Sigmoid colon (tissue), 6 donors: ENCODE measurements at regions not wholly inside any gene's neighbourhood (a gene's known extent, or its start where the extent isn't known, plus 50 kb on each side); places are given as distances from the start of the nearest gene placed in this dataset.
A peak's percentile ranks its signal among the peaks of the same experiment; 100 is the strongest.

Experiments used
- DNase-seq: peaks from one replicate; pipeline ENCODE4 v3.0.0-alpha.2; 2019
- H3K27ac ChIP-seq, 4 donors: fragments of 200-600 bp; sonication (generic); one replicate each; pipeline ENCODE4 v1.5.1; 2016 to 2019; ENCODE audit warnings: mild to moderate bottlenecking in 1 of 4
- H3K27me3 ChIP-seq, 3 donors: fragments of 200-600 bp; sonication (generic); one replicate each; pipeline ENCODE4 v1.5.1; 2019; ENCODE audit warnings: mild to moderate bottlenecking in 1 of 3
- H3K36me3 ChIP-seq, 4 donors: fragments of 200-600 bp; sonication (generic); one replicate each; pipeline ENCODE4 v1.5.1; 2016 to 2019
- H3K4me1 ChIP-seq, 4 donors: fragments of 200-600 bp; sonication (generic); one replicate each; pipeline ENCODE4 v1.5.1; 2017 to 2019
- H3K4me3 ChIP-seq, 4 donors: fragments of 200-600 bp; sonication (generic); one replicate each; pipeline ENCODE4 v1.5.1; 2017 to 2019; ENCODE audit warnings: mild to moderate bottlenecking in 2 of 4, moderate library complexity in 1 of 4
- H3K9me3 ChIP-seq, 4 donors: fragments of 200-600 bp in 3 of 4; sonication (generic) in 3 of 4; one replicate each; pipeline versions ENCODE4 v1.5.1 to v1.6.1; 2013 to 2019
- EP300 ChIP-seq, 4 donors: sonication (generic); formaldehyde crosslinking; IDR thresholded peaks; one replicate each; pipeline ENCODE4 v1.6.1; 2017; ENCODE audit warnings: antibody characterized with exemption in 4 of 4
- POLR2A ChIP-seq, 2 donors: fragments of 450-650 bp; IDR thresholded peaks; one replicate each; pipeline ENCODE4 v1.6.1; 2016; ENCODE audit warnings: antibody characterized with exemption in 2 of 2, mild to moderate bottlenecking in 2 of 2, moderate library complexity in 2 of 2
- POLR2AphosphoS5 ChIP-seq, 4 donors: sonication (generic); formaldehyde crosslinking; IDR thresholded peaks; one replicate each; pipeline ENCODE4 v1.6.1; 2017; ENCODE audit warnings: antibody characterized with exemption in 4 of 4
- WGBS, 2 donors: extraction: QIAGEN DNeasy Blood & Tissue Kit; methylation state at CpG; one replicate each; pipeline ENCODE4 v1.1.7; 2013; 5-methylcytosine and 5-hydroxymethylcytosine counted together
- intact Hi-C: fragments of 100-400 bp; cut with DNase I; formaldehyde crosslinking; loops from one replicate; pipeline ENCODE4 v1.15.1; 2023
- TF ChIP-seq, protein P1 (sequence below), 4 experiments: fragments of 450-650 bp in 3 of 4; fragments of 200-600 bp in 1 of 4; IDR thresholded peaks; one replicate each; pipeline ENCODE4 v1.5.1; 2016 to 2019; ENCODE audit warnings: antibody characterized with exemption in 4 of 4, mild to moderate bottlenecking in 3 of 4, moderate library complexity in 2 of 4
- donor health status: healthy with polysubstance abuse.
- donor health status: healthy.

DNA sequence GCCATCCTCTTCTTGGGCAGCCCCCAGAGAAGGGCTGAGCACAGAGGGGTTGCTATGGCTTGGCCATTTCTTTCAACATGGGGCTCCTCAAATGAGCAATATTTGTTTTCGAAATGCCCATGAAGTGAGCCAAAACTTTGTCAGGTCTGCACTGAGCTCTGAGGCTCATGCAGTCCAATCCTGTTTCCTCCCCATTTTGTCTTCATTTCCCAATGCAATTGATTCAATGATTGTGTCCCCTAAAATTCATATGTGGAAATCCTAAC is 60.6 kb upstream of the CD44 start:
- intact Hi-C loops: no loop called here

DNA sequence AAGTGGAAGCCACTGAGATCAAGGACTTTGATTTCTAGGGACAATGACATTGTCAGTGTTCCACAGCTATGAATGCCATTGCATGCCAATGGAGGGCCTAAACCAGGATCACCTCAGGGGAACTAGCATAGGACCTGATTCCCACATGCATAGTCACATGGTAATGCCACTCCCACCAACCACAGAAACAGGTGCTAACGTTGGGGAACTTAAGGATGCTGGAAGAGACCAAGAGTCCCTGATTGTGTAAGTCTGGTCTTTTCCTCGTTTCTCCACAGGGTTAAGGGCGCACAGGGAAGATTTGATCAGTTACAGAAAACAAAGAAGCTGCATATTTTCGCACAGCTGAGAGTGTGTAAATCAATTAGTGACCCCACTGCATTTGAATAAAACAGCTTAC is 59.4 kb upstream of the CD44 start:
- WGBS, 2 donors: 74 to 91% methylated on average over 4 of the region's 4 CpGs
- Histone ChIP-seq H3K27ac (no peak overlapping the region), H3K27me3 (no peaks in the 10 kb centered on the region), H3K4me3 (no peak overlapping the region), H3K36me3 (no peaks in the 10 kb centered on the region), H3K4me1 (peaks cover 0 to 31% (median 23%) of the 10 kb centered on the region in 4 donors), H3K9me3 (no peaks in the 10 kb centered on the region)
- no peak for TF ChIP-seq POLR2AphosphoS5 (IDR thresholded peaks at IDR 0.05)
- TF ChIP-seq, protein P1, sequence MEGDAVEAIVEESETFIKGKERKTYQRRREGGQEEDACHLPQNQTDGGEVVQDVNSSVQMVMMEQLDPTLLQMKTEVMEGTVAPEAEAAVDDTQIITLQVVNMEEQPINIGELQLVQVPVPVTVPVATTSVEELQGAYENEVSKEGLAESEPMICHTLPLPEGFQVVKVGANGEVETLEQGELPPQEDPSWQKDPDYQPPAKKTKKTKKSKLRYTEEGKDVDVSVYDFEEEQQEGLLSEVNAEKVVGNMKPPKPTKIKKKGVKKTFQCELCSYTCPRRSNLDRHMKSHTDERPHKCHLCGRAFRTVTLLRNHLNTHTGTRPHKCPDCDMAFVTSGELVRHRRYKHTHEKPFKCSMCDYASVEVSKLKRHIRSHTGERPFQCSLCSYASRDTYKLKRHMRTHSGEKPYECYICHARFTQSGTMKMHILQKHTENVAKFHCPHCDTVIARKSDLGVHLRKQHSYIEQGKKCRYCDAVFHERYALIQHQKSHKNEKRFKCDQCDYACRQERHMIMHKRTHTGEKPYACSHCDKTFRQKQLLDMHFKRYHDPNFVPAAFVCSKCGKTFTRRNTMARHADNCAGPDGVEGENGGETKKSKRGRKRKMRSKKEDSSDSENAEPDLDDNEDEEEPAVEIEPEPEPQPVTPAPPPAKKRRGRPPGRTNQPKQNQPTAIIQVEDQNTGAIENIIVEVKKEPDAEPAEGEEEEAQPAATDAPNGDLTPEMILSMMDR (IDR thresholded peaks at IDR 0.05): no peak
- TF ChIP-seq EP300 (IDR thresholded peaks at IDR 0.05): no peak
- TF ChIP-seq POLR2A (IDR thresholded peaks at IDR 0.05): no peak
- intact Hi-C loops: no loop called here
- DNase-seq: no peak

More for the DNA sequence above, 60.6 kb upstream of the CD44 start:
- Histone ChIP-seq H3K27me3 (no peaks in the 10 kb centered on the region), H3K9me3 (no peaks in the 10 kb centered on the region), H3K36me3 (no peaks in the 10 kb centered on the region), H3K4me3 (no peak overlapping the region), H3K27ac (no peak overlapping the region), H3K4me1 (peaks cover 0 to 19% (median 14%) of the 10 kb centered on the region in 4 donors)
- DNase-seq: no peak
- WGBS, 2 donors: 94 to 96% methylated on average over 1 of the region's 1 CpG
- TF ChIP-seq POLR2A (IDR thresholded peaks at IDR 0.05) (no peak), EP300 (IDR thresholded peaks at IDR 0.05) (no peak), POLR2AphosphoS5 (IDR thresholded peaks at IDR 0.05) (no peak)
- TF ChIP-seq, protein P1 (IDR thresholded peaks at IDR 0.05): no peak

DNA sequence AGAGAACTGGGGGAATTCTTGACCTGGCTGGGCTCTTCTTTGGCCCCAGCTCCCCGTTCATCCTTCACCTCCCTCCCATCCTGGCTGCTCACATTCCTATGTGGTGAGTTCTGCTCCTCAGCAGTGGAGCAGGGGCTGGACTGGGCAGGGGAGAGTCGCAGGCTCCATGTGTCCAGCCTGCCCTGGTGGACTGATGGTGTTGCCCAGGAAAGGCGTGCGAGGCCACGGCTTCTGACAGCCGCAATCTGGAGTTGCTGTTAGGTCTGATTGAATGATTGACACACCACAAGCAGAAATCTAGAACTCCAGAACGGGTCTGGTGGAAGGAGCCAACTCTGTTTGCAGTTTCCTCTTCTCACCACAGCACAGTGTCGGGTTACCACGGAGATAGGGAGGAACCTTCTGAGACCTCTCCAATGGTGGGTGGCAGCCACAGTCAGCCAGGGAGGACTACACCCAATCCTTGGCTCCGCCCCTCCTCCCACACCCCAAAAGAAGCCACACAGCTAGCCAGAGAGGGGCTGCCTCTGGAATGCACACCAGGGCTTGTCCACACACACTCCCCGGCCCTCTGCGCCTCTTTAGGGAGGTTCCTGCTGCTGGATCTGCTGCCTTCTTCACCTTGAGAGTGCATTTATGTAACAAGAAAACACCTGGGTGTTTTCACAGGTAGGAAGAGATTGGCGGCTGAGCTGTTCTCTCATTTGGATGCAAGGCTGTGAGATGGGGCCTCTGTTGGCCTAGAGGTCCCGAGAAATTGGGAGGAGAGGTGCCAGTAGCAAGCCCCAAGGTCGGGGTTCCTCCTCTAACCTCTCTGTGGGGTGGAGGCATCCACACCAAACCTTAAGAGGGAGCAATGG is 56.4 kb upstream of the CD44 start:
- 53 to 76% methylated on average over 15 of the region's 15 CpGs for WGBS, 2 donors
- H3K36me3 ChIP-seq: no peaks in the 10 kb centered on the region
- intact Hi-C loops: no loop called here
- H3K27me3 ChIP-seq: no peaks in the 10 kb centered on the region
- no peaks in the 10 kb centered on the region for H3K9me3 ChIP-seq
- H3K4me1 ChIP-seq: peaks cover 0 to 56% (median 33%) of the 10 kb centered on the region in 4 donors
- peak; percentile 75 for DNase-seq
- no peak overlapping the region for H3K4me3 ChIP-seq
- peak overlapping the region; percentile 58 to 85 (median 76) for H3K27ac ChIP-seq
- no peak for TF ChIP-seq EP300 (IDR thresholded peaks at IDR 0.05)
- TF ChIP-seq POLR2A (IDR thresholded peaks at IDR 0.05): no peak
- TF ChIP-seq POLR2AphosphoS5 (IDR thresholded peaks at IDR 0.05): no peak
- TF ChIP-seq, protein P1 (IDR thresholded peaks at IDR 0.05): no peak

DNA sequence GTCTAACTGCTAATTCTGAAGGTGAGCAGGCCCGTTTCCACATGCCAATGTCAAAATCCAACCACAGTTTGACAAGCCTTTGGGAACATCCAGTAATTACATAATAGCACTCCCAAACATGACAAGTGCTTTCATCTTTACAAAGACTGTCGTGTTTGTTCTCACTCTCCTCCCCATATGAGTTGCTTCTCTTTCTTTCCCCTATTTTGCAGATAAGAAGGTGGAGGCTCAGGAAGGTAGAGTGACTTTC is 55.9 kb upstream of the CD44 start:
- intact Hi-C loops: no loop called here
- H3K4me1 ChIP-seq: peaks cover 0 to 59% (median 33%) of the 10 kb centered on the region in 4 donors
- H3K36me3 ChIP-seq: no peaks in the 10 kb centered on the region
- TF ChIP-seq, protein P1 (IDR thresholded peaks at IDR 0.05): no peak
- TF ChIP-seq EP300 (IDR thresholded peaks at IDR 0.05) (no peak), POLR2AphosphoS5 (IDR thresholded peaks at IDR 0.05) (no peak), POLR2A (IDR thresholded peaks at IDR 0.05) (no peak)
- H3K27ac ChIP-seq: peak overlapping the region; percentile 58 to 85 (median 76)
- H3K4me3 ChIP-seq: no peak overlapping the region
- no peaks in the 10 kb centered on the region for H3K27me3 ChIP-seq
- WGBS, 2 donors: 38 to 72% methylated on average over 2 of the region's 2 CpGs
- H3K9me3 ChIP-seq: no peaks in the 10 kb centered on the region
- no peak for DNase-seq
